ENCODE measurements at regions not wholly inside any gene's neighbourhood (a gene's known extent, or its start where the extent isn't known, plus 50 kb on each side); places are given as distances from the start of the nearest gene placed in this dataset.

GRCh38 chr2:79253243-79253774 lies 93.8 kb upstream of the REG3A start:
- TF ChIP-seq CTCF (IDR thresholded peaks at IDR 0.05; ENCODE audit: insufficient read depth, low read length): no peak
- no peak for TF ChIP-seq POLR2AphosphoS5 (IDR thresholded peaks at IDR 0.05; ENCODE audit: low read depth)
